HG02852 (cell line): ENCODE measurements at regions not wholly inside any gene's neighbourhood (a gene's known extent, or its start where the extent isn't known, plus 50 kb on each side); places are given as distances from the start of the nearest gene placed in this dataset.

ENCODE experiments used
- ATAC-seq: cut with Tn5 transposase; IDR thresholded peaks from one replicate; pipeline ENCODE4 v1.9.1; 2021; ENCODE audit warnings: mild to moderate bottlenecking, moderate library complexity; ENCODE audit not compliant: unreplicated experiment

DNA sequence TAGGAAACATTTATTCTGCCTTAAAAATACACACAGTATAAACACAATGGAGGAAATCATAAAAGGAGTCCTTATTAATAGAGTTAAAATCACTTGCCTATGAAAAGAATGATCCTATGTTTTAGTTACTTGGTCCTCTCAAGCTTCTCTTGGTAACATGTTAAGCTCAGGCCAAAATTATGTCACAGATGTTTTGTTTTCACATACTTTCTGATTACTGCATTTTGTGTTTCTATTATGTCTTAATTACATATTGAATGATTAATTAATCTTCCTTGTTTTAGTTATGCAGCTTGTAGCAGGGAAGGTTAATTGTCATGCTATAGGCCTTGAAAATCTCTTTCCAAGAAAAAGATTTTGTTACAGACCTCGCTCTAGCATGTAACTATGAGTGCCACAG lies 406.0 kb downstream of the PLA2G4A start:
- no peak for ATAC-seq

GRCh38 chr1:187236199-187236598 lies 407.4 kb downstream of the PLA2G4A start:
- no peak for ATAC-seq

GRCh38 chr1:187236676-187237075 lies 407.9 kb downstream of the PLA2G4A start:
- no peak for ATAC-seq

- no peak for ATAC-seq
Measured at GRCh38 chr1:187237542-187237941, 408.8 kb downstream of the PLA2G4A start.

DNA sequence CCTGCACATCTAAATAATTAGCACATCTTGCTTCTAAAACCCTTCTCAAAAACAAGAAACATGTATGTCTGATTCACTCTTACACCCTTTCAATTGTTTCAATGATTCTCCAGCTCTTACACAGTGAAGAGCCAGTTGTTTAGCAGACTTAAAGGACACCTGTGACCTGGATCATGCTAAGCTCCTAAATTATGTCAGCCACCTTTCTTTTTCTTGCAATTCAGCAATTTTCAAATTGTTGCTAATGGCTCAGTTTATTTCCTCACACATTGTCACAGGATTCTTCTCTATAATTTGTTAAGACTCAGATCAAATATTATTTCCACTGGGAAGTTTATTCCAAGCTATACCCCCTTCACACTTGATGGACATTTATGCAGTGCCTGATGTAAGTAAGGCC lies 413.2 kb downstream of the PLA2G4A start:
- ATAC-seq = no peak

- ATAC-seq = no peak
Measured at GRCh38 chr1:187244623-187245022, 415.9 kb downstream of the PLA2G4A start.

GRCh38 chr1:187245201-187245600 lies 416.5 kb downstream of the PLA2G4A start:
- ATAC-seq = no peak

- no peak for ATAC-seq
Measured at GRCh38 chr1:187249196-187249595, 420.4 kb downstream of the PLA2G4A start.

GRCh38 chr1:187252923-187253322 lies 424.2 kb downstream of the PLA2G4A start:
- no peak for ATAC-seq

GRCh38 chr1:187257476-187257875 lies 428.7 kb downstream of the PLA2G4A start:
- ATAC-seq = no peak

GRCh38 chr1:187261637-187262036 lies 432.9 kb downstream of the PLA2G4A start:
- ATAC-seq = no peak

DNA sequence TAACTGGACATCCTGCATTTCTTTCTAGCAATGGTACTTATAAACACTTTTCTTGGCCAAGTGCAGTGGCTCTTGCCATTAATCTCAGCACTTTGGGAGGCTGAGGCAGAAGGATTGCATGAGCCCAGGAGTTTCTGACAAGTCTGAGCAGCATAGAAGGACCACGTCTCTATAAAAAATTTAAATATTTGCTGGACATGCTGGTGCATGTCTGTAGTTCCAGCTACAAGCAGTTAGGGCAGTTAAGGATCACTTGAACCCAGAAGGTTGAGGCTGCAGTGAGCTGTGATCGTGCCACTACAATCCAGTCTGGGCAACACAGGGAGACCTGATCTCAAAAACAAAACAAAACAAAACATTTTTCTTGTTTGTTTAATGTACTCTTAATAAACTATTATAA lies 434.0 kb downstream of the PLA2G4A start:
- no peak for ATAC-seq

DNA sequence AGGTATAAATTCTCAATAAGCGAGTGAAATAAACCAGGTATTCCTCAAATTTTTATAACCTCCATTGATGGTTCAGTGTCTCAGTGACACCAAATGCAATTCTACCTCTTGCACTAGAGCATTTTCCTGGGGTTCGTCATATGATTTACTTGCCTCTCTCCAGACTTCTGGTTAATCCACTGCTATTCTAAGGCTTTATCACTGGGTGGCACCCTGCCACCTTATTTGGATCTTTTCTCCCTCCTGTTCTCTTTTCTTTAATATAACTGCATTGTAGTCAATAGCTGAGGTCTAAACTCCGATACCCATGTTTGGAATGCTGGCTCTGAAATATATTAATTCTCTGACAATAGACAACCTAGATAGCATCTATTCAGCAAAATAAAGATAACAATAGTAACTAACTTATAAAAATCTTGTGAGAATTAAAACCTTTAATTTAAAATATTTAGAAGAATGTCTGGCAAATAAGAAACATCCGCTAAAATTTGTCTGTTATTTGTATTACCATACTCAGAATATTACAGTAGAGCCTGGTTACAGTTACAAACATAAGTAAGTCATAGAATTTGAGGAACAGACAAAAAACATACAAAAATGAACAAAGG lies 436.4 kb downstream of the PLA2G4A start:
- ATAC-seq = no peak

- no peak for ATAC-seq
Measured at GRCh38 chr1:187266051-187266450, 437.3 kb downstream of the PLA2G4A start.

- ATAC-seq = no peak
Measured at GRCh38 chr1:187267827-187268226, 439.1 kb downstream of the PLA2G4A start.

DNA sequence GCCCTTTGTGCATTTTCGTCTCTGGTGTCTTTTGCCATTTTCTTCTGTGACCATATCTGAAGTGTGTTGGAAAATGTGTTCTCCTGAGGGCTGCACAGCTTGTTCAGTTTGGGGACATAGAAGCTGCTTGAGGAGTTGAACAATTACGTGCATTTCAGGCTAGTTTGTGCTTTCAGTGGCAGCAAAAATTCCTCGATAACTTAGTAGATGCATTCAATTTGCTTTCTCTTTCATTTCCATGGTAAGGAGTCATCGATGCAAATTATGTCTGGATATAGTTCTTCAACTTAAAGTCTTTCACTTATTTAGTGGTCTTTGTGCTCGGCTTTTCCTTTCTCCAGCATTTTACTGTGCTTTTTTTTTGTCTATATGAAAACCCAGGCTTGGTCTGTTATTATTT lies 441.5 kb downstream of the PLA2G4A start:
- ATAC-seq = no peak

DNA sequence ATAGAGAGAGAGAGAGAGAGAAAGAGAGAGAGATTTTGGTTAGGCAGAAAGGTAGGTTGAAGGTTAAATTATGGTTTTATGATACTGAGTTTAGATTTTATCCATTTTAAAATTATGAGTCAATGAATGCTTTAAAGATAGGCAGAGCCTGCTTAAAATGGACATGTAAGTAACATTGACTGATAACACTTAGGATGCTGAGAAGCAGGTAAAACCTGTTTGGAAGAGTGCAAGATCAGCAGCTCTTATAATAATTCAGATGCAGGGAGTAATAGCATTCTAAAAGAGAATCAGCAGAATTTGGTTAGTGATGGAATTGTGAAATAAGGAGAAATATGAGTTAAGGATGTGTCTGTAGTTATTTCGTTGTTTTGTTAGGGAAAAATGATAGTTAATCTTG lies 446.6 kb downstream of the PLA2G4A start:
- ATAC-seq = no peak

GRCh38 chr1:187275985-187276575 lies 447.3 kb downstream of the PLA2G4A start:
- ATAC-seq = no peak

- ATAC-seq = no peak
Measured at GRCh38 chr1:187276677-187277076, 447.9 kb downstream of the PLA2G4A start.

DNA sequence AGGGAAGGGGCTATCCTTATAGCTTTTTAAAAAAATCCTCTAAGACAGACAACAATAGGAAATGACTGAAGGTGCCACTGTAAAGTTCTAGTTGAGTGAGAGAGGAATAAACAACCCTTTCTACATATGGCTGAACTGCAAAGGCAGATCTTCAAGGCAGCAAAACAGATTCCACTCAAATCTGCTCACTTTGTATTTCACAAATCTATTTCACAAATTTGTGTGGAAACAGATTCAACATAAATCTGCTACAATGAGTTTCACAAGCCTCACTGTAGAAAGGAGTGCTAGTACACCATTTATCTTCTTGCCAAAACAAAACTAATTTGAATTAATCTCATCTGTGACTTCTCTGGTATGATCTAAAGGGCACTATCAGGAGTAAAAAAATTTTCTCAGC lies 451.3 kb downstream of the PLA2G4A start:
- no peak for ATAC-seq

DNA sequence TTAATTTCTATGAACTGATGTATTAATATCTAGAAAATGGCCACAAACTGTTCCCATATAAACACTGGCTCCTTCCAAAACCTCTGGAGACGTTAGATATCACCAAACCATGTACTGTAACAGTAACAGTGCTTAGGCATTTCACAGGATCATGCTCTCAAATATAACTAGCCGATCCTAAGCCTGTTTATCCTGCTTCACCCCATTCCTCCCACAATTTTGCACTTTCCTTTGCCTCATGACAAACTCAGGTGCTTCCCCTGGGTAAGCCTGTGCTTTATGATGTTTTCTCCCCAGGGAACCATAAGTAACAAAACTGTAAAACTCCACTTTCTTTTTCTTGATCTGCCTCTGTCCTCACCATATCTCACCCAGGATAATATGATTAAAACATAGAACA lies 452.3 kb downstream of the PLA2G4A start:
- ATAC-seq = no peak

GRCh38 chr1:187283984-187284383 lies 455.2 kb downstream of the PLA2G4A start:
- ATAC-seq = no peak
